Endothelial cell of umbilical vein (primary cell): ENCODE measurements at regions not wholly inside any gene's neighbourhood (a gene's known extent, or its start where the extent isn't known, plus 50 kb on each side); places are given as distances from the start of the nearest gene placed in this dataset.

Source experiments
- BruUV-seq: library from RNA; stranded (reverse); fragments of 400-500 nt; replicated peaks from 2 replicates; lab custom pipeline; 2021; lab: Mats Ljungman, UMichigan
- CTCF ChIA-PET: fragments of 300-600, 350-600 bp; sonication (Branson Sonifier 250); formaldehyde crosslinking; loops from one replicate; lab custom pipeline; 2021; ENCODE audit warnings: antibody characterized with exemption, inconsistent platforms; lab: Charles Lee
- POLR2A ChIA-PET: fragments of 300-600, 350-600 bp; sonication (Branson Sonifier 250); formaldehyde crosslinking; loops from one replicate; lab custom pipeline; 2021; ENCODE audit warnings: antibody characterized with exemption, inconsistent platforms; lab: Charles Lee
- DNase-seq: peaks from one replicate; pipeline ENCODE4 v3.0.0-alpha.2; 2011; ENCODE audit warnings: low read depth, low spot score
- FAIRE-seq: peaks from 2 replicates; lab custom pipeline; 2011; peaks lifted over from hg19 to GRCh38; lab: Jason Lieb, UNC
- H2AFZ ChIP-seq: 2 replicates; pipeline ENCODE4 v1.6.0; 2012; ENCODE audit warnings: low read depth, low read length, control low read depth, inconsistent platforms
- H3K27ac ChIP-seq: 2 replicates; pipeline ENCODE4 v1.5.1; 2011; ENCODE audit warnings: low read depth, mild to moderate bottlenecking, control low read depth, low read length, moderate library complexity; ENCODE audit not compliant: insufficient read depth
- H3K27me3 ChIP-seq, 2 experiments: 2 replicates each; pipeline versions ENCODE4 v1.6.0 to v1.6.1; 2011; ENCODE audit warnings: low read length in 2 of 2, mixed read lengths in 1 of 2; ENCODE audit not compliant: control insufficient read depth in 2 of 2, insufficient read depth in 2 of 2
- H3K36me3 ChIP-seq, 2 experiments: 2 replicates in 1 of 2; 3 replicates in 1 of 2; pipeline ENCODE4 v1.5.1; 2011; ENCODE audit warnings: low read length in 2 of 2, mild to moderate bottlenecking in 1 of 2, moderate library complexity in 1 of 2; ENCODE audit not compliant: control insufficient read depth in 2 of 2, insufficient read depth in 2 of 2; ENCODE audit errors: extremely low read depth in 1 of 2
- H3K4me1 ChIP-seq: 3 replicates; pipeline ENCODE4 v1.5.1; 2011; ENCODE audit warnings: mild to moderate bottlenecking, low read length; ENCODE audit not compliant: control insufficient read depth, insufficient read depth; ENCODE audit errors: extremely low read depth
- H3K4me2 ChIP-seq: 2 replicates; pipeline ENCODE4 v1.6.1; 2011; ENCODE audit warnings: low read length, control low read depth, mixed read lengths; ENCODE audit not compliant: insufficient read depth
- H3K4me3 ChIP-seq, 3 experiments: fragments of 200-600 bp in 1 of 3; sonication (generic), shearing (Covaris generic) in 1 of 3; replicated peaks in 1 of 3; 2 replicates each; pipeline ENCODE4 v1.5.1; 2011 to 2016; ENCODE audit warnings: control low read depth in 3 of 3, low read length in 3 of 3, mild to moderate bottlenecking in 2 of 3, inconsistent platforms in 1 of 3, low read depth in 1 of 3, moderate library complexity in 1 of 3; ENCODE audit not compliant: insufficient read depth in 1 of 3
- H3K79me2 ChIP-seq: 2 replicates; pipeline ENCODE4 v1.6.0; 2012; ENCODE audit warnings: low read length, inconsistent platforms; ENCODE audit not compliant: control insufficient read depth, insufficient read depth
- H3K9ac ChIP-seq: replicated peaks from 2 replicates; pipeline ENCODE3; 2011; ENCODE audit warnings: low read length, control low read depth; ENCODE audit not compliant: insufficient read depth; ENCODE audit errors: extremely low read depth
- H3K9me1 ChIP-seq: replicated peaks from 3 replicates; pipeline ENCODE4 v1.6.0; 2011; ENCODE audit warnings: mild to moderate bottlenecking, low read length; ENCODE audit not compliant: control insufficient read depth, insufficient read depth; ENCODE audit errors: extremely low read depth
- H3K9me3 ChIP-seq: replicated peaks from 2 replicates; pipeline ENCODE4 v1.5.1; 2012; ENCODE audit warnings: low read length, inconsistent platforms; ENCODE audit not compliant: control insufficient read depth, insufficient read depth
- H4K20me1 ChIP-seq: replicated peaks from 2 replicates; pipeline ENCODE3; 2011; ENCODE audit warnings: mild to moderate bottlenecking, low read length; ENCODE audit not compliant: control insufficient read depth, insufficient read depth; ENCODE audit errors: extremely low read depth
- CTCF ChIP-seq, 2 donors: IDR thresholded peaks; 1 replicate in 1 of 2; 2 replicates in 1 of 2; pipeline ENCODE4 v1.5.1; 2011; ENCODE audit warnings: low read length in 2 of 2, mild to moderate bottlenecking in 2 of 2, moderate library complexity in 2 of 2, control low read depth in 1 of 2, inconsistent platforms in 1 of 2, low read depth in 1 of 2; ENCODE audit not compliant: insufficient read depth in 1 of 2; ENCODE audit errors: extremely low read depth in 1 of 2
- EZH2 ChIP-seq: IDR thresholded peaks from 2 replicates; pipeline ENCODE4 v1.6.1; 2012; ENCODE audit warnings: borderline replicate concordance, low read depth, mild to moderate bottlenecking, moderate library complexity, low read length, inconsistent platforms; ENCODE audit not compliant: severe bottlenecking
- FOS ChIP-seq: IDR thresholded peaks from 2 replicates; pipeline ENCODE4 v1.6.1; 2011; ENCODE audit warnings: mild to moderate bottlenecking, low read length, moderate library complexity, borderline replicate concordance; ENCODE audit not compliant: insufficient read depth
- GATA2 ChIP-seq: IDR thresholded peaks from 2 replicates; pipeline ENCODE4 v1.7.0; 2011; ENCODE audit warnings: low read depth, mild to moderate bottlenecking, moderate library complexity, mixed read lengths, low read length; ENCODE audit not compliant: insufficient read length, insufficient read depth
- JUN ChIP-seq: IDR thresholded peaks from 2 replicates; pipeline ENCODE4 v1.6.1; 2011; ENCODE audit warnings: borderline replicate concordance, low read depth; ENCODE audit not compliant: insufficient read length, insufficient read depth
- MYC ChIP-seq: IDR thresholded peaks from one replicate; pipeline ENCODE4 v1.6.1; 2011; ENCODE audit warnings: mild to moderate bottlenecking, low read depth, low read length
- POLR2A ChIP-seq: IDR thresholded peaks from 2 replicates; pipeline ENCODE4 v1.6.1; 2012; ENCODE audit warnings: low read depth, mild to moderate bottlenecking, control low read depth, low read length
- POLR2AphosphoS5 ChIP-seq: IDR thresholded peaks from 2 replicates; pipeline ENCODE4 v1.6.1; 2012; ENCODE audit warnings: low read depth, mild to moderate bottlenecking, control low read depth, low read length, moderate library complexity; ENCODE audit not compliant: insufficient read depth
- dilution Hi-C: fragments of 300-500 bp; cut with MboI; formaldehyde crosslinking; loops from one replicate; pipeline ENCODE4 v1.15.0; 2019; ENCODE audit warnings: low sequenced_read_pairs; ENCODE audit not compliant: extremely low pct_ligation_motif_present
- intact Hi-C: fragments of 100-400 bp; cut with micrococcal nuclease; formaldehyde crosslinking; loops from one replicate; pipeline ENCODE4 v1.10.0; 2022
- TF ChIP-seq, protein P1 (sequence below): IDR thresholded peaks from 2 replicates; pipeline ENCODE4 v1.6.1; 2011; ENCODE audit not compliant: insufficient read depth, insufficient read length

DNA sequence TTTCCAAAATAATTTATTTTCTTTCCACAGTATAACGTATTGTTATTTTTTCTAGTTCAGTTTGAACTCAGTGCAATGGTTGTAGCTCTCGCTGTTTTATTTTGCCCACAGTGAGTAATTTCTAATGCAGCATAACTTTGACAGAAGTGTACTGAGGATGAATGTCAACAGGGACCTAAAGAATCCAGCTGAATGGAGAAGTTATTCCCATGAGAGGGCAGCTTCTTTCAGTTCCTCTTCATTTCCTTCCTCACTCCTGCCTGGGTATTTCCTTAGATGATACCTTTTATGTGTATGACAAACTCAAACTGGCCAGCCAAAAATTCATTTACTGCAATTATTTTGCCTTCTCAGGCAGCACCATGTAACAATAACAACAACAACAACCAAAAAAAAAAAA lies 1223.1 kb upstream of the ZEB2 start:
- Histone ChIP-seq H3K4me2 (no peak overlapping the region), H3K9me1 (no peaks in the 10 kb centered on the region), H3K27ac (no peak overlapping the region), H3K27me3 (no peaks in the 10 kb centered on the region), H3K9ac (no peak overlapping the region), H3K36me3 (no peaks in the 10 kb centered on the region), H3K4me3 (no peak overlapping the region), H3K9me3 (no peaks in the 10 kb centered on the region), H3K79me2 (no peaks in the 10 kb centered on the region), H3K4me1 (peaks cover 28% of the 10 kb centered on the region), H2AFZ (no peak overlapping the region), H4K20me1 (no peaks in the 10 kb centered on the region)
- no peak for DNase-seq
- FAIRE-seq = no peak
- ChIA-PET CTCF (interaction anchor here (1.1 to 1.4 kb wide), 2 partner anchors 10 to 177 kb away, joined by 3 to 5 read pairs; no protein-coding TSS in a partner anchor), POLR2A (no interaction called here)
- no peak for TF ChIP-seq CTCF (IDR thresholded peaks at IDR 0.05; ENCODE audit: extremely low read depth in 1 of 2, insufficient read depth in 1 of 2, low read depth in 1 of 2, low read length in 2 of 2)
- no peak for TF ChIP-seq GATA2
- TF ChIP-seq, protein P1, sequence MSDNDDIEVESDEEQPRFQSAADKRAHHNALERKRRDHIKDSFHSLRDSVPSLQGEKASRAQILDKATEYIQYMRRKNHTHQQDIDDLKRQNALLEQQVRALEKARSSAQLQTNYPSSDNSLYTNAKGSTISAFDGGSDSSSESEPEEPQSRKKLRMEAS = no peak
- BruUV-seq = no TSS peak
- intact Hi-C loops (no loop called here), dilution Hi-C loops (no loop called here)

- Histone ChIP-seq H3K9ac (no peak overlapping the region), H3K9me3 (no peaks in the 10 kb centered on the region), H3K79me2 (no peaks in the 10 kb centered on the region), H3K36me3 (no peaks in the 10 kb centered on the region), H3K4me1 (peaks cover 28% of the 10 kb centered on the region), H4K20me1 (no peaks in the 10 kb centered on the region), H3K4me2 (no peak overlapping the region), H3K9me1 (no peaks in the 10 kb centered on the region), H3K27me3 (no peaks in the 10 kb centered on the region), H2AFZ (no peak overlapping the region), H3K4me3 (no peak overlapping the region), H3K27ac (no peak overlapping the region)
- CTCF ChIA-PET = interaction anchor here (1.8 kb wide), 1 partner anchor 10 kb away, joined by 9 read pairs; no protein-coding TSS in a partner anchor
- FAIRE-seq = no peak
- TF ChIP-seq FOS (no peak), CTCF (IDR thresholded peaks at IDR 0.05; ENCODE audit: extremely low read depth in 1 of 2, insufficient read depth in 1 of 2, low read depth in 1 of 2, low read length in 2 of 2) (no peak), POLR2AphosphoS5 (no peak), MYC (no peak), POLR2A (no peak), EZH2 (no peak), JUN (no peak), GATA2 (no peak)
- TF ChIP-seq, protein P1 = no peak
- POLR2A ChIA-PET = no interaction called here
- dilution Hi-C loops = no loop called here
- intact Hi-C loops = no loop called here
- DNase-seq = no peak
- no TSS peak for BruUV-seq
Observed at GRCh38 chr2:145741636-145742035, 1221.7 kb upstream of the ZEB2 start.
